A549 (cell line): ENCODE measurements at regions not wholly inside any gene's neighbourhood (a gene's known extent, or its start where the extent isn't known, plus 50 kb on each side); places are given as distances from the start of the nearest gene placed in this dataset.

ENCODE experiments used
- ATAC-seq, 2 experiments: fragments of 200-7000 bp in 1 of 2; fragments of >200 bp in 1 of 2; cut with Nextera tagmentation in 1 of 2; cut with Tn5 transposase in 1 of 2; 3 replicates each; pipeline versions ENCODE4 v1.8.0 to v1.9.1; 2018 to 2020; ENCODE audit warnings: mild to moderate bottlenecking in 1 of 2, moderate library complexity in 1 of 2
- CTCF ChIA-PET: fragments of 300-600 bp; sonication (Branson Sonifier 250); formaldehyde crosslinking; extraction: SDS; loops from one replicate; lab custom pipeline; 2021; ENCODE audit warnings: antibody characterized with exemption, inconsistent platforms; lab: Yijun Ruan, JAX
- POLR2A ChIA-PET: fragments of 350-600 bp; formaldehyde crosslinking; extraction: SDS; loops from one replicate; lab custom pipeline; 2021; ENCODE audit warnings: antibody characterized with exemption, inconsistent platforms; lab: Yijun Ruan, JAX
- DNase-seq, 2 experiments: peaks; one replicate each; pipeline versions ENCODE4 v3.0.0 to v3.0.0-alpha.2; 2011 to 2016; ENCODE audit warnings: low read depth in 1 of 2, low spot score in 1 of 2
- FAIRE-seq: peaks from 2 replicates; lab custom pipeline; 2011; peaks lifted over from hg19 to GRCh38; lab: Jason Lieb, UNC
- H3K27ac ChIP-seq, 2 experiments: fragments of >200 bp; sonication (Bioruptor Twin); formaldehyde crosslinking; 3 replicates each; pipeline ENCODE4 v1.5.1; 2016 to 2017
- H3K4me1 ChIP-seq: fragments of >200 bp; sonication (Bioruptor Twin); formaldehyde crosslinking; 3 replicates; pipeline ENCODE4 v1.6.1; 2016
- H3K4me2 ChIP-seq: fragments of >200 bp; sonication (Bioruptor Twin); formaldehyde crosslinking; 3 replicates; pipeline ENCODE4 v1.6.1; 2016
- H3K4me3 ChIP-seq: fragments of >200 bp; sonication (Bioruptor Twin); formaldehyde crosslinking; 3 replicates; pipeline ENCODE4 v1.5.1; 2016
- H3K9me3 ChIP-seq: fragments of >200 bp; sonication (Bioruptor Twin); formaldehyde crosslinking; 3 replicates; pipeline ENCODE4 v1.6.1; 2016
- CBX2 ChIP-seq: fragments of 200-600 bp; sonication (generic); IDR thresholded peaks from 2 replicates; pipeline ENCODE4 v1.6.1; 2016; ENCODE audit warnings: low read depth, mild to moderate bottlenecking, borderline replicate concordance
- CEBPB ChIP-seq, 2 experiments: fragments of >200 bp in 1 of 2; sonication (Bioruptor Twin) in 1 of 2; formaldehyde crosslinking in 1 of 2; IDR thresholded peaks; 2 replicates each; pipeline ENCODE4 v1.6.1; 2012 to 2016
- CHD4 ChIP-seq: fragments of 200-600 bp; sonication (generic); IDR thresholded peaks from 2 replicates; pipeline ENCODE4 v1.6.1; 2016; ENCODE audit warnings: antibody characterized with exemption, mild to moderate bottlenecking, borderline replicate concordance
- FOSB ChIP-seq: fragments of 250-450 bp; sonication (Bioruptor Pico); IDR thresholded peaks from 2 replicates; pipeline ENCODE4 v1.5.0; 2020; ENCODE audit warnings: mild to moderate bottlenecking, moderate library complexity
- FOSL2 ChIP-seq, 2 experiments: fragments of 450-650 bp in 1 of 2; fragments of >200 bp in 1 of 2; sonication (Bioruptor Twin) in 1 of 2; formaldehyde crosslinking; IDR thresholded peaks; 2 replicates each; pipeline versions ENCODE4 v1.5.0 to v1.6.1; 2016 to 2020; ENCODE audit warnings: mild to moderate bottlenecking in 1 of 2, moderate library complexity in 1 of 2
- KDM1A ChIP-seq: fragments of 200-600 bp; sonication (generic); IDR thresholded peaks from 2 replicates; pipeline ENCODE4 v1.6.1; 2016; ENCODE audit warnings: low read depth, mild to moderate bottlenecking
- KDM5A ChIP-seq: fragments of 200-600 bp; sonication (generic); IDR thresholded peaks from 2 replicates; pipeline ENCODE4 v1.6.1; 2016; ENCODE audit warnings: antibody characterized with exemption, mild to moderate bottlenecking
- MAFK ChIP-seq: fragments of 450-650 bp; IDR thresholded peaks from 2 replicates; pipeline ENCODE4 v1.6.1; 2014; ENCODE audit not compliant: partially characterized antibody
- MAX ChIP-seq: IDR thresholded peaks from 2 replicates; pipeline ENCODE4 v1.6.1; 2012
- MAZ ChIP-seq: fragments of 150-350 bp; IDR thresholded peaks from 2 replicates; pipeline ENCODE4 v1.6.1; 2014; ENCODE audit warnings: antibody characterized with exemption, low read depth, low read length, borderline replicate concordance
- PHF8 ChIP-seq: fragments of 200-600 bp; sonication (generic); IDR thresholded peaks from 2 replicates; pipeline ENCODE4 v1.6.1; 2016; ENCODE audit warnings: low read depth, mild to moderate bottlenecking, antibody characterized with exemption, moderate library complexity, borderline replicate concordance
- POLR2A ChIP-seq: IDR thresholded peaks from 2 replicates; pipeline ENCODE4 v1.6.1; 2012; ENCODE audit warnings: mild to moderate bottlenecking, low read length
- POLR2AphosphoS2 ChIP-seq: conservative IDR thresholded peaks from 2 replicates; pipeline ENCODE4 v1.6.1; 2012; ENCODE audit warnings: low read length, improper control_type of control experiment, inconsistent platforms
- RCOR1 ChIP-seq: fragments of 150-350 bp; IDR thresholded peaks from 2 replicates; pipeline ENCODE4 v1.6.1; 2014; ENCODE audit warnings: antibody characterized with exemption, low read length, low read depth
- REST ChIP-seq: fragments of 200-600 bp; sonication (generic); IDR thresholded peaks from 2 replicates; pipeline ENCODE4 v1.6.1; 2016; ENCODE audit warnings: antibody characterized with exemption, mild to moderate bottlenecking, moderate library complexity
- RNF2 ChIP-seq: fragments of 200-600 bp; sonication (generic); IDR thresholded peaks from 2 replicates; pipeline ENCODE4 v1.6.1; 2016; ENCODE audit warnings: low read depth, mild to moderate bottlenecking, antibody characterized with exemption, moderate library complexity, borderline replicate concordance
- ZFP36 ChIP-seq: fragments of 450-650 bp; IDR thresholded peaks from 2 replicates; pipeline ENCODE4 v1.6.1; 2014; ENCODE audit warnings: borderline replicate concordance; ENCODE audit not compliant: partially characterized antibody
- ZSCAN20 ChIP-seq: fragments of 250-450 bp; sonication (Bioruptor Pico); IDR thresholded peaks from 2 replicates; pipeline ENCODE4 v1.8.0; 2022; ENCODE audit warnings: mild to moderate bottlenecking, moderate library complexity
- WGBS: methylation state at CpG from one replicate; pipeline ENCODE4 v1.1.6; 2017; ENCODE audit errors: missing lambda C conversion rate; 5-methylcytosine and 5-hydroxymethylcytosine counted together
- TF ChIP-seq, protein P1 (sequence below): fragments of >200 bp; sonication (Bioruptor Twin); formaldehyde crosslinking; IDR thresholded peaks from 3 replicates; pipeline ENCODE4 v1.5.1; 2016
- TF ChIP-seq, protein P2 (sequence below): fragments of 250-450 bp; sonication (Bioruptor Pico); IDR thresholded peaks from 2 replicates; pipeline ENCODE4 v1.5.0; 2021; ENCODE audit warnings: mild to moderate bottlenecking, moderate library complexity, borderline replicate concordance
- TF ChIP-seq, protein P3 (sequence below): IDR thresholded peaks from 2 replicates; pipeline ENCODE4 v1.6.1; 2012
- TF ChIP-seq, protein P4 (sequence below): fragments of >200 bp; sonication (Bioruptor Twin); formaldehyde crosslinking; IDR thresholded peaks from 2 replicates; pipeline ENCODE4 v1.6.1; 2016

- ChIA-PET POLR2A (no interaction called here), CTCF (interaction anchor here (1.1 kb wide), 1 partner anchor 22 kb away, joined by 5 read pairs; no protein-coding TSS in a partner anchor)
- FAIRE-seq: no peak
- Histone ChIP-seq H3K27ac (no peak overlapping the region), H3K9me3 (no peaks in the 10 kb centered on the region), H3K4me3 (no peak overlapping the region), H3K4me1 (no peaks in the 10 kb centered on the region), H3K4me2 (no peak overlapping the region)
- no peak for ATAC-seq
- WGBS: 11% methylated on average over 2 of the region's 2 CpGs
- TF ChIP-seq FOSL2 (IDR thresholded peaks at IDR 0.05) (no peak), FOSL2 (CRISPR knock-in tag; IDR thresholded peaks at IDR 0.05) (no peak), MAX (no peak)
- DNase-seq: no peak
These were observed 1120.7 kb downstream of the DIAPH3 start for GRCh38 chr13:59043016-59043415.

DNA sequence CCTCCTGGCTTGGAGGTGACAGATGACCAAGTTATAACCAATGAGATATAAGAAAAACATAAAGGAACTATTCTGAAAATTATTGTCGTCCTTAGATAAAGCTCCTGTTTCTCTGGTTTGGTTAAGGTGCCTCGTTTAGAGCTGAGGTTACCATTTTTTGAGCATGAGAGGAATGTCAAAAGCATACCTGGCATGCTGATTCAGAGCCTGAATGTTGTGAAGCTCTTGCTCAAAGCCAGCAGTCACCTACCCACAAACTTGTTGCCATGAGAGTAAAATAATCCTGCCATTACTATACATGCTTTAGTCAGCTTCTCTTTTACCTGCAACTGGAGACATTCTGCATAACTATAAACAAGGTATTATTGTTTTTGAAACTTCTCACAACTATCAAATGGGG, 1116.2 kb downstream of the DIAPH3 start:
- ATAC-seq (no peak), FAIRE-seq (no peak), DNase-seq (no peak)
- CTCF ChIA-PET: no interaction called here
- H3K27ac ChIP-seq: no peak overlapping the region
- TF ChIP-seq, protein P1, sequence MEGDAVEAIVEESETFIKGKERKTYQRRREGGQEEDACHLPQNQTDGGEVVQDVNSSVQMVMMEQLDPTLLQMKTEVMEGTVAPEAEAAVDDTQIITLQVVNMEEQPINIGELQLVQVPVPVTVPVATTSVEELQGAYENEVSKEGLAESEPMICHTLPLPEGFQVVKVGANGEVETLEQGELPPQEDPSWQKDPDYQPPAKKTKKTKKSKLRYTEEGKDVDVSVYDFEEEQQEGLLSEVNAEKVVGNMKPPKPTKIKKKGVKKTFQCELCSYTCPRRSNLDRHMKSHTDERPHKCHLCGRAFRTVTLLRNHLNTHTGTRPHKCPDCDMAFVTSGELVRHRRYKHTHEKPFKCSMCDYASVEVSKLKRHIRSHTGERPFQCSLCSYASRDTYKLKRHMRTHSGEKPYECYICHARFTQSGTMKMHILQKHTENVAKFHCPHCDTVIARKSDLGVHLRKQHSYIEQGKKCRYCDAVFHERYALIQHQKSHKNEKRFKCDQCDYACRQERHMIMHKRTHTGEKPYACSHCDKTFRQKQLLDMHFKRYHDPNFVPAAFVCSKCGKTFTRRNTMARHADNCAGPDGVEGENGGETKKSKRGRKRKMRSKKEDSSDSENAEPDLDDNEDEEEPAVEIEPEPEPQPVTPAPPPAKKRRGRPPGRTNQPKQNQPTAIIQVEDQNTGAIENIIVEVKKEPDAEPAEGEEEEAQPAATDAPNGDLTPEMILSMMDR: no peak
- TF ChIP-seq KDM1A: no peak
- TF ChIP-seq KDM5A: no peak
- TF ChIP-seq PHF8: no peak
- TF ChIP-seq, protein P2, sequence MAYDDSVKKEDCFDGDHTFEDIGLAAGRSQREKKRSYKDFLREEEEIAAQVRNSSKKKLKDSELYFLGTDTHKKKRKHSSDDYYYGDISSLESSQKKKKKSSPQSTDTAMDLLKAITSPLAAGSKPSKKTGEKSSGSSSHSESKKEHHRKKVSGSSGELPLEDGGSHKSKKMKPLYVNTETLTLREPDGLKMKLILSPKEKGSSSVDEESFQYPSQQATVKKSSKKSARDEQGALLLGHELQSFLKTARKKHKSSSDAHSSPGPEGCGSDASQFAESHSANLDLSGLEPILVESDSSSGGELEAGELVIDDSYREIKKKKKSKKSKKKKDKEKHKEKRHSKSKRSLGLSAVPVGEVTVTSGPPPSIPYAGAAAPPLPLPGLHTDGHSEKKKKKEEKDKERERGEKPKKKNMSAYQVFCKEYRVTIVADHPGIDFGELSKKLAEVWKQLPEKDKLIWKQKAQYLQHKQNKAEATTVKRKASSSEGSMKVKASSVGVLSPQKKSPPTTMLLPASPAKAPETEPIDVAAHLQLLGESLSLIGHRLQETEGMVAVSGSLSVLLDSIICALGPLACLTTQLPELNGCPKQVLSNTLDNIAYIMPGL (CRISPR knock-in tag): no peak
- TF ChIP-seq POLR2A: no peak
- no peak for TF ChIP-seq CHD4
- TF ChIP-seq RNF2: no peak
- no peak for TF ChIP-seq CEBPB (IDR thresholded peaks at IDR 0.05)
- TF ChIP-seq, protein P3, sequence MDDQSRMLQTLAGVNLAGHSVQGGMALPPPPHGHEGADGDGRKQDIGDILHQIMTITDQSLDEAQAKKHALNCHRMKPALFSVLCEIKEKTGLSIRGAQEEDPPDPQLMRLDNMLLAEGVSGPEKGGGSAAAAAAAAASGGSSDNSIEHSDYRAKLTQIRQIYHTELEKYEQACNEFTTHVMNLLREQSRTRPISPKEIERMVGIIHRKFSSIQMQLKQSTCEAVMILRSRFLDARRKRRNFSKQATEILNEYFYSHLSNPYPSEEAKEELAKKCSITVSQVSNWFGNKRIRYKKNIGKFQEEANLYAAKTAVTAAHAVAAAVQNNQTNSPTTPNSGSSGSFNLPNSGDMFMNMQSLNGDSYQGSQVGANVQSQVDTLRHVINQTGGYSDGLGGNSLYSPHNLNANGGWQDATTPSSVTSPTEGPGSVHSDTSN: no peak
- no peak overlapping the region for H3K4me3 ChIP-seq
- no peaks in the 10 kb centered on the region for H3K4me1 ChIP-seq
- 6% methylated on average over 2 of the region's 2 CpGs for WGBS
- H3K9me3 ChIP-seq: no peaks in the 10 kb centered on the region
- POLR2A ChIA-PET: no interaction called here
- no peak overlapping the region for H3K4me2 ChIP-seq

GRCh38 chr13:59061621-59062020, 1102.1 kb downstream of the DIAPH3 start:
- CTCF ChIA-PET: no interaction called here
- ATAC-seq: no peak
- no peak overlapping the region for H3K4me3 ChIP-seq
- TF ChIP-seq, protein P4, sequence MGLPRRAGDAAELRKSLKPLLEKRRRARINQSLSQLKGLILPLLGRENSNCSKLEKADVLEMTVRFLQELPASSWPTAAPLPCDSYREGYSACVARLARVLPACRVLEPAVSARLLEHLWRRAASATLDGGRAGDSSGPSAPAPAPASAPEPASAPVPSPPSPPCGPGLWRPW: no peak
- peak; percentile 59 for TF ChIP-seq MAFK
- TF ChIP-seq, all 56 proteins: peak for 1
- POLR2A ChIA-PET: no interaction called here
- Histone ChIP-seq H3K27ac (no peak overlapping the region), H3K9me3 (no peaks in the 10 kb centered on the region), H3K4me1 (no peaks in the 10 kb centered on the region), H3K4me2 (no peak overlapping the region)
- DNase-seq (no peak), FAIRE-seq (no peak)
- WGBS: 17% methylated on average over 1 of the region's 1 CpG

GRCh38 chr13:59064042-59064441, 1099.7 kb downstream of the DIAPH3 start:
- DNase-seq (no peak), ATAC-seq (no peak), FAIRE-seq (no peak)
- no peak overlapping the region for H3K4me2 ChIP-seq
- 4% methylated on average over 1 of the region's 1 CpG for WGBS
- POLR2A ChIA-PET: no interaction called here
- no peak overlapping the region for H3K4me3 ChIP-seq
- CTCF ChIA-PET: no interaction called here
- no peaks in the 10 kb centered on the region for H3K4me1 ChIP-seq
- no peaks in the 10 kb centered on the region for H3K9me3 ChIP-seq
- no peak overlapping the region for H3K27ac ChIP-seq
- no peak for TF ChIP-seq MAZ
- no peak for TF ChIP-seq REST
- TF ChIP-seq FOSB (CRISPR knock-in tag): no peak
- no peak for TF ChIP-seq RCOR1
- TF ChIP-seq ZFP36: no peak
- no peak for TF ChIP-seq POLR2AphosphoS2
- no peak for TF ChIP-seq ZSCAN20 (CRISPR knock-in tag)
- TF ChIP-seq CBX2: no peak
- TF ChIP-seq, protein P4: no peak
